GM12878 (cell line): ENCODE measurements at regions not wholly inside any gene's neighbourhood (a gene's known extent, or its start where the extent isn't known, plus 50 kb on each side); places are given as distances from the start of the nearest gene placed in this dataset.

Source experiments
- ATAC-seq: fragments of 200-7000 bp; cut with Tn5 transposase; 3 replicates; pipeline ENCODE4 v1.9.1; 2020; ENCODE audit warnings: mild to moderate bottlenecking, moderate library complexity
- BruUV-seq: library from RNA; stranded (reverse); fragments of 400-500 nt; replicated peaks from 2 replicates; lab custom pipeline; 2021; lab: Mats Ljungman, UMichigan
- CTCF ChIA-PET: fragments of 300-600 bp; sonication (Branson Sonifier 250); formaldehyde crosslinking; extraction: SDS; loops from one replicate; lab custom pipeline; 2021; ENCODE audit warnings: inconsistent platforms; lab: Yijun Ruan, JAX
- POLR2A ChIA-PET: fragments of 350-600 bp; formaldehyde crosslinking; extraction: SDS; loops from one replicate; lab custom pipeline; 2021; ENCODE audit warnings: inconsistent platforms; lab: Charles Lee
- RAD21 ChIA-PET: fragments of 300-600 bp; sonication (Branson Sonifier 250); formaldehyde crosslinking; loops from one replicate; lab custom pipeline; 2023; ENCODE audit warnings: antibody characterized with exemption; ENCODE audit not compliant: unreplicated experiment; lab: Charles Lee
- SMC1A ChIA-PET: fragments of 300-600 bp; sonication (Branson Sonifier 250); formaldehyde crosslinking; loops from one replicate; lab custom pipeline; 2023; ENCODE audit not compliant: unreplicated experiment, uncharacterized antibody; lab: Charles Lee
- DNase-seq: peaks from one replicate; pipeline ENCODE4 v3.0.0-alpha.2; 2011; ENCODE audit warnings: low read depth, low spot score
- FAIRE-seq: peaks from 3 replicates; lab custom pipeline; 2011; peaks lifted over from hg19 to GRCh38; lab: Jason Lieb, UNC
- H2AFZ ChIP-seq: 2 replicates; pipeline ENCODE4 v1.6.0; 2011; ENCODE audit warnings: low read depth, low read length, control low read depth; ENCODE audit not compliant: control insufficient read depth
- H3K27ac ChIP-seq: 2 replicates; pipeline ENCODE4 v1.5.1; 2011; ENCODE audit warnings: control low read depth; ENCODE audit not compliant: control insufficient read depth, insufficient read depth
- H3K27me3 ChIP-seq, 2 experiments: replicated peaks in 1 of 2; 2 replicates each; pipeline versions ENCODE4 v1.6.0 to v1.6.1; 2011; ENCODE audit warnings: low read length in 1 of 2; ENCODE audit not compliant: control insufficient read depth in 2 of 2, insufficient read depth in 2 of 2
- H3K36me3 ChIP-seq, 2 experiments: 2 replicates each; pipeline ENCODE4 v1.5.1; 2011; ENCODE audit warnings: low read length in 1 of 2; ENCODE audit not compliant: control insufficient read depth in 2 of 2, insufficient read depth in 2 of 2
- H3K4me1 ChIP-seq: 2 replicates; pipeline ENCODE4 v1.6.1; 2011; ENCODE audit warnings: mild to moderate bottlenecking, low read length, moderate library complexity, mixed read lengths; ENCODE audit not compliant: control insufficient read depth, insufficient read depth
- H3K4me2 ChIP-seq: 2 replicates; pipeline ENCODE4 v1.6.0; 2011; ENCODE audit warnings: control low read depth; ENCODE audit not compliant: control insufficient read depth, insufficient read depth
- H3K4me3 ChIP-seq: fragments of 200-600 bp; sonication (generic); 2 replicates; pipeline ENCODE4 v1.5.1; 2016
- H3K79me2 ChIP-seq: 2 replicates; pipeline ENCODE4 v1.6.0; 2011; ENCODE audit warnings: low read length; ENCODE audit not compliant: control insufficient read depth, insufficient read depth
- H3K9ac ChIP-seq: 2 replicates; pipeline ENCODE4 v1.8.0; 2011; ENCODE audit warnings: low read length, control low read depth, mixed read lengths; ENCODE audit not compliant: control insufficient read depth, insufficient read depth
- H3K9me3 ChIP-seq: replicated peaks from 3 replicates; pipeline ENCODE4 v1.5.1; 2011; ENCODE audit warnings: mild to moderate bottlenecking, low read length; ENCODE audit not compliant: control insufficient read depth, insufficient read depth
- H4K20me1 ChIP-seq: 2 replicates; pipeline ENCODE4 v1.6.0; 2011; ENCODE audit not compliant: control insufficient read depth, insufficient read depth
- BACH1 ChIP-seq: fragments of 450-650 bp; IDR thresholded peaks from 2 replicates; pipeline ENCODE4 v1.6.1; 2017; ENCODE audit warnings: mild to moderate bottlenecking, borderline replicate concordance
- EGR1 ChIP-seq, 2 experiments: IDR thresholded peaks; 1 replicate in 1 of 2; 2 replicates in 1 of 2; pipeline ENCODE4 v1.6.1; 2011 to 2012; ENCODE audit warnings: low read depth in 2 of 2, low read length in 2 of 2, borderline replicate concordance in 1 of 2, mild to moderate bottlenecking in 1 of 2, moderate library complexity in 1 of 2
- JUNB ChIP-seq: IDR thresholded peaks from 2 replicates; pipeline ENCODE4 v1.6.1; 2016; ENCODE audit warnings: antibody characterized with exemption, mild to moderate bottlenecking
- KDM1A ChIP-seq: fragments of 200-600 bp; sonication (generic); IDR thresholded peaks from 2 replicates; pipeline ENCODE4 v1.6.1; 2016; ENCODE audit warnings: borderline replicate concordance
- MYB ChIP-seq: fragments of 150-350 bp; IDR thresholded peaks from 2 replicates; pipeline ENCODE4 v1.6.1; 2014; ENCODE audit warnings: mild to moderate bottlenecking, low read depth, low read length, borderline replicate concordance
- NFYA ChIP-seq: IDR thresholded peaks from 2 replicates; pipeline ENCODE4 v1.6.1; 2011; ENCODE audit warnings: low read depth, mild to moderate bottlenecking, low read length, improper control_type of control experiment, borderline replicate concordance
- POU2F2 ChIP-seq: IDR thresholded peaks from 3 replicates; pipeline ENCODE4 v1.6.1; 2011; ENCODE audit warnings: low read depth, mild to moderate bottlenecking, low read length, borderline replicate concordance
- RBBP5 ChIP-seq: fragments of 200-600 bp; sonication (generic); conservative IDR thresholded peaks from 2 replicates; pipeline ENCODE4 v1.6.1; 2016
- SIX5 ChIP-seq: IDR thresholded peaks from 2 replicates; pipeline ENCODE4 v1.6.1; 2011; ENCODE audit warnings: mild to moderate bottlenecking, low read depth, low read length, moderate library complexity; ENCODE audit not compliant: severe bottlenecking
- STAT1 ChIP-seq: fragments of 450-650 bp; conservative IDR thresholded peaks from 2 replicates; pipeline ENCODE4 v1.6.1; 2014; ENCODE audit warnings: antibody characterized with exemption, mild to moderate bottlenecking
- TAF1 ChIP-seq: IDR thresholded peaks from 2 replicates; pipeline ENCODE4 v1.6.1; 2011; ENCODE audit warnings: mild to moderate bottlenecking, low read depth, low read length, borderline replicate concordance
- YBX1 ChIP-seq: fragments of 450-650 bp; IDR thresholded peaks from 2 replicates; pipeline ENCODE4 v1.6.1; 2016; ENCODE audit warnings: antibody characterized with exemption
- YY1 ChIP-seq: IDR thresholded peaks from 2 replicates; pipeline ENCODE4 v1.6.1; 2011; ENCODE audit warnings: low read depth, mild to moderate bottlenecking, low read length
- WGBS: methylation state at CpG from one replicate; pipeline ENCODE4 v1.1.6; 2016; ENCODE audit warnings: low lambda C conversion rate; ENCODE audit not compliant: insufficient replicate concordance, insufficient coverage; ENCODE audit errors: missing lambda C conversion rate; 5-methylcytosine and 5-hydroxymethylcytosine counted together
- in situ Hi-C: fragments of 300-500 bp; cut with MboI; formaldehyde crosslinking; loops from 9 replicates; pipeline ENCODE4 v1.14.3; 2018; ENCODE audit warnings: mixed read lengths
- intact Hi-C: fragments of 100-400 bp; cut with micrococcal nuclease; formaldehyde crosslinking; loops from one replicate; pipeline ENCODE4 v1.14.2; 2022; ENCODE audit not compliant: unreplicated experiment
- TF ChIP-seq, protein P1 (sequence below): fragments of 150-350 bp; IDR thresholded peaks from 2 replicates; pipeline ENCODE4 v1.6.1; 2016; ENCODE audit warnings: low read depth, low read length
- TF ChIP-seq, protein P2 (sequence below): fragments of 450-650 bp; IDR thresholded peaks from 2 replicates; pipeline ENCODE4 v1.6.1; 2017; ENCODE audit warnings: mild to moderate bottlenecking, moderate library complexity

DNA sequence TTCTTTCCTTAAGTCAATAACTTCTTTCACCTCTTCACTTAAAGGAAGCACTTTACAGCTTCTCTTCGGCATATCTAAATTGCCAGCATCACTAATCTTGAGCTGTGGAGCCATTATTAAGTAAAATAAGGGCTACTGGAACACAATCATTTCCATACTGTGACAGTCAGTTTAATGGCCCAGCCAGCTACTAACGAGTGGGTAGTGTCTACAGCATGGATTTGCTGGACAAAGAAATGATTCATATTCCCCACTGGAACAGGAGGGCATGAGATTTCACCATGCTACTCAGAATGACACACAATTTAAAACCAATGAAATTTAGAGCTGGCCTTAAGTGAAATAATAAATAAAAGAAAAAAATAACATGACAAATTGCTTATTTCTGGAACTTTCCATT lies 72.1 kb downstream of the DDIT4L start:
- ATAC-seq (no peak), DNase-seq (no peak), FAIRE-seq (no peak)
- no peak overlapping the region for H3K4me3 ChIP-seq
- 23% methylated on average over 2 of the region's 2 CpGs for WGBS
- no TSS peak for BruUV-seq
- H4K20me1 ChIP-seq: no peaks in the 10 kb centered on the region
- TF ChIP-seq TAF1: no peak
- no peak for TF ChIP-seq BACH1
- no peak for TF ChIP-seq KDM1A
- TF ChIP-seq, protein P1, sequence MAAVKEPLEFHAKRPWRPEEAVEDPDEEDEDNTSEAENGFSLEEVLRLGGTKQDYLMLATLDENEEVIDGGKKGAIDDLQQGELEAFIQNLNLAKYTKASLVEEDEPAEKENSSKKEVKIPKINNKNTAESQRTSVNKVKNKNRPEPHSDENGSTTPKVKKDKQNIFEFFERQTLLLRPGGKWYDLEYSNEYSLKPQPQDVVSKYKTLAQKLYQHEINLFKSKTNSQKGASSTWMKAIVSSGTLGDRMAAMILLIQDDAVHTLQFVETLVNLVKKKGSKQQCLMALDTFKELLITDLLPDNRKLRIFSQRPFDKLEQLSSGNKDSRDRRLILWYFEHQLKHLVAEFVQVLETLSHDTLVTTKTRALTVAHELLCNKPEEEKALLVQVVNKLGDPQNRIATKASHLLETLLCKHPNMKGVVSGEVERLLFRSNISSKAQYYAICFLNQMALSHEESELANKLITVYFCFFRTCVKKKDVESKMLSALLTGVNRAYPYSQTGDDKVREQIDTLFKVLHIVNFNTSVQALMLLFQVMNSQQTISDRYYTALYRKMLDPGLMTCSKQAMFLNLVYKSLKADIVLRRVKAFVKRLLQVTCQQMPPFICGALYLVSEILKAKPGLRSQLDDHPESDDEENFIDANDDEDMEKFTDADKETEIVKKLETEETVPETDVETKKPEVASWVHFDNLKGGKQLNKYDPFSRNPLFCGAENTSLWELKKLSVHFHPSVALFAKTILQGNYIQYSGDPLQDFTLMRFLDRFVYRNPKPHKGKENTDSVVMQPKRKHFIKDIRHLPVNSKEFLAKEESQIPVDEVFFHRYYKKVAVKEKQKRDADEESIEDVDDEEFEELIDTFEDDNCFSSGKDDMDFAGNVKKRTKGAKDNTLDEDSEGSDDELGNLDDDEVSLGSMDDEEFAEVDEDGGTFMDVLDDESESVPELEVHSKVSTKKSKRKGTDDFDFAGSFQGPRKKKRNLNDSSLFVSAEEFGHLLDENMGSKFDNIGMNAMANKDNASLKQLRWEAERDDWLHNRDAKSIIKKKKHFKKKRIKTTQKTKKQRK: no peak
- TF ChIP-seq STAT1: no peak
- TF ChIP-seq YBX1: no peak
- TF ChIP-seq YY1: no peak
- TF ChIP-seq, protein P2, sequence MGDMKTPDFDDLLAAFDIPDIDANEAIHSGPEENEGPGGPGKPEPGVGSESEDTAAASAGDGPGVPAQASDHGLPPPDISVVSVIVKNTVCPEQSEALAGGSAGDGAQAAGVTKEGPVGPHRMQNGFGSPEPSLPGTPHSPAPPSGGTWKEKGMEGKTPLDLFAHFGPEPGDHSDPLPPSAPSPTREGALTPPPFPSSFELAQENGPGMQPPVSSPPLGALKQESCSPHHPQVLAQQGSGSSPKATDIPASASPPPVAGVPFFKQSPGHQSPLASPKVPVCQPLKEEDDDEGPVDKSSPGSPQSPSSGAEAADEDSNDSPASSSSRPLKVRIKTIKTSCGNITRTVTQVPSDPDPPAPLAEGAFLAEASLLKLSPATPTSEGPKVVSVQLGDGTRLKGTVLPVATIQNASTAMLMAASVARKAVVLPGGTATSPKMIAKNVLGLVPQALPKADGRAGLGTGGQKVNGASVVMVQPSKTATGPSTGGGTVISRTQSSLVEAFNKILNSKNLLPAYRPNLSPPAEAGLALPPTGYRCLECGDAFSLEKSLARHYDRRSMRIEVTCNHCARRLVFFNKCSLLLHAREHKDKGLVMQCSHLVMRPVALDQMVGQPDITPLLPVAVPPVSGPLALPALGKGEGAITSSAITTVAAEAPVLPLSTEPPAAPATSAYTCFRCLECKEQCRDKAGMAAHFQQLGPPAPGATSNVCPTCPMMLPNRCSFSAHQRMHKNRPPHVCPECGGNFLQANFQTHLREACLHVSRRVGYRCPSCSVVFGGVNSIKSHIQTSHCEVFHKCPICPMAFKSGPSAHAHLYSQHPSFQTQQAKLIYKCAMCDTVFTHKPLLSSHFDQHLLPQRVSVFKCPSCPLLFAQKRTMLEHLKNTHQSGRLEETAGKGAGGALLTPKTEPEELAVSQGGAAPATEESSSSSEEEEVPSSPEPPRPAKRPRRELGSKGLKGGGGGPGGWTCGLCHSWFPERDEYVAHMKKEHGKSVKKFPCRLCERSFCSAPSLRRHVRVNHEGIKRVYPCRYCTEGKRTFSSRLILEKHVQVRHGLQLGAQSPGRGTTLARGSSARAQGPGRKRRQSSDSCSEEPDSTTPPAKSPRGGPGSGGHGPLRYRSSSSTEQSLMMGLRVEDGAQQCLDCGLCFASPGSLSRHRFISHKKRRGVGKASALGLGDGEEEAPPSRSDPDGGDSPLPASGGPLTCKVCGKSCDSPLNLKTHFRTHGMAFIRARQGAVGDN: no peak
- TF ChIP-seq SIX5: no peak
- no peak for TF ChIP-seq EGR1 (IDR thresholded peaks at IDR 0.05; ENCODE audit: borderline replicate concordance in 1 of 2, low read depth in 2 of 2, low read length in 2 of 2)
- TF ChIP-seq JUNB: no peak
- TF ChIP-seq RBBP5: no peak
- TF ChIP-seq NFYA: no peak
- no peak for TF ChIP-seq POU2F2
- no peak for TF ChIP-seq MYB
- no peak overlapping the region for H3K27ac ChIP-seq
- in situ Hi-C loops (no loop called here), intact Hi-C loops (no loop called here)
- H3K4me2 ChIP-seq: no peak overlapping the region
- ChIA-PET SMC1A (interaction anchor here (1.1 kb wide), 1 partner anchor 22 kb away, joined by 4 read pairs; no protein-coding TSS in a partner anchor), POLR2A (no interaction called here), CTCF (interaction anchor here (0.7 to 1.3 kb wide), 4 partner anchors 8 to 271 kb away, joined by 3 to 4 read pairs (median 3); no protein-coding TSS in a partner anchor), RAD21 (interaction anchor here (1.1 kb wide), 1 partner anchor 19 kb away, joined by 3 read pairs; no protein-coding TSS in a partner anchor)
- H3K9ac ChIP-seq: no peak overlapping the region
- H2AFZ ChIP-seq: no peak overlapping the region
- no peaks in the 10 kb centered on the region for H3K79me2 ChIP-seq
- no peaks in the 10 kb centered on the region for H3K27me3 ChIP-seq
- no peaks in the 10 kb centered on the region for H3K36me3 ChIP-seq
- no peaks in the 10 kb centered on the region for H3K4me1 ChIP-seq
- no peaks in the 10 kb centered on the region for H3K9me3 ChIP-seq
